ENCODE measurements at regions not wholly inside any gene's neighbourhood (a gene's known extent, or its start where the extent isn't known, plus 50 kb on each side); places are given as distances from the start of the nearest gene placed in this dataset.

GRCh38 chr5:8521991-8522390, 653.0 kb downstream of the MTRR start (continued):
- TF ChIP-seq, protein P1, sequence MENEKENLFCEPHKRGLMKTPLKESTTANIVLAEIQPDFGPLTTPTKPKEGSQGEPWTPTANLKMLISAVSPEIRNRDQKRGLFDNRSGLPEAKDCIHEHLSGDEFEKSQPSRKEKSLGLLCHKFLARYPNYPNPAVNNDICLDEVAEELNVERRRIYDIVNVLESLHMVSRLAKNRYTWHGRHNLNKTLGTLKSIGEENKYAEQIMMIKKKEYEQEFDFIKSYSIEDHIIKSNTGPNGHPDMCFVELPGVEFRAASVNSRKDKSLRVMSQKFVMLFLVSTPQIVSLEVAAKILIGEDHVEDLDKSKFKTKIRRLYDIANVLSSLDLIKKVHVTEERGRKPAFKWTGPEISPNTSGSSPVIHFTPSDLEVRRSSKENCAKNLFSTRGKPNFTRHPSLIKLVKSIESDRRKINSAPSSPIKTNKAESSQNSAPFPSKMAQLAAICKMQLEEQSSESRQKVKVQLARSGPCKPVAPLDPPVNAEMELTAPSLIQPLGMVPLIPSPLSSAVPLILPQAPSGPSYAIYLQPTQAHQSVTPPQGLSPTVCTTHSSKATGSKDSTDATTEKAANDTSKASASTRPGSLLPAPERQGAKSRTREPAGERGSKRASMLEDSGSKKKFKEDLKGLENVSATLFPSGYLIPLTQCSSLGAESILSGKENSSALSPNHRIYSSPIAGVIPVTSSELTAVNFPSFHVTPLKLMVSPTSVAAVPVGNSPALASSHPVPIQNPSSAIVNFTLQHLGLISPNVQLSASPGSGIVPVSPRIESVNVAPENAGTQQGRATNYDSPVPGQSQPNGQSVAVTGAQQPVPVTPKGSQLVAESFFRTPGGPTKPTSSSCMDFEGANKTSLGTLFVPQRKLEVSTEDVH (IDR thresholded peaks at IDR 0.05; ENCODE audit: low read depth, partially characterized antibody): no peak
- TF ChIP-seq HDGF (IDR thresholded peaks at IDR 0.05) (no peak), KDM1A (IDR thresholded peaks at IDR 0.05; ENCODE audit: borderline replicate concordance) (no peak), ATF7 (IDR thresholded peaks at IDR 0.05; ENCODE audit: low read depth) (no peak), ZBTB11 (CRISPR knock-in tag; IDR thresholded peaks at IDR 0.05) (no peak), ZNF24 (IDR thresholded peaks at IDR 0.05) (no peak)
- TF ChIP-seq, protein P2, sequence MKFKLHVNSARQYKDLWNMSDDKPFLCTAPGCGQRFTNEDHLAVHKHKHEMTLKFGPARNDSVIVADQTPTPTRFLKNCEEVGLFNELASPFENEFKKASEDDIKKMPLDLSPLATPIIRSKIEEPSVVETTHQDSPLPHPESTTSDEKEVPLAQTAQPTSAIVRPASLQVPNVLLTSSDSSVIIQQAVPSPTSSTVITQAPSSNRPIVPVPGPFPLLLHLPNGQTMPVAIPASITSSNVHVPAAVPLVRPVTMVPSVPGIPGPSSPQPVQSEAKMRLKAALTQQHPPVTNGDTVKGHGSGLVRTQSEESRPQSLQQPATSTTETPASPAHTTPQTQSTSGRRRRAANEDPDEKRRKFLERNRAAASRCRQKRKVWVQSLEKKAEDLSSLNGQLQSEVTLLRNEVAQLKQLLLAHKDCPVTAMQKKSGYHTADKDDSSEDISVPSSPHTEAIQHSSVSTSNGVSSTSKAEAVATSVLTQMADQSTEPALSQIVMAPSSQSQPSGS (IDR thresholded peaks at IDR 0.05; ENCODE audit: low read length): no peak

All from GM12878 (cell line).